ENCODE measurements at regions not wholly inside any gene's neighbourhood (a gene's known extent, or its start where the extent isn't known, plus 50 kb on each side); places are given as distances from the start of the nearest gene placed in this dataset.

DNA sequence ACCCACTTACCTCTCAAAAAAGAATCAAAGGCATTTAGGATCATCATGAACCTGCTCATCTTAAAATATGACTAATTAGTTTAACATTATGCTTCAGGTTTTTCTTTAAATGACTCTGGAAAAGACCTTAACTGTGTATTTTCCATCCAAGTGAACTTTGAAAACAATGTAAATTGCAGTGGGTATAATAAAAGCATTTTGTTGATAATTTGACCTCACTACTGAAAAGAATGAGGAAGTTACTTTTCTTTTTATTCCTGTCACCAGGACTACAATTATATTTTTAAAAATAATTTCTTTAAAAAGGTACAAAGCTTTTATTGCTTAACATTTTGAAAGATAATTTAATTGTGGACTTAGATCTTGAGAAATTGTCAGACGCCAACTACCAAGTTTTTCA, 249.9 kb downstream of the ALX1 start:
- POLR2A ChIA-PET: no interaction called here
- Histone ChIP-seq H4K20me1 (ENCODE audit: insufficient read depth, low read length) (no peaks in the 10 kb centered on the region), H3K79me2 (ENCODE audit: insufficient read depth, low read length) (no peaks in the 10 kb centered on the region), H3K27me3 (ENCODE audit: control insufficient read depth in 1 of 2, insufficient read depth in 2 of 2, low read length in 2 of 2) (no peaks in the 10 kb centered on the region), H3K36me3 (replicated peaks in 1 of 2; ENCODE audit: control insufficient read depth in 1 of 2, insufficient read depth in 2 of 2, low read length in 2 of 2) (no peaks in the 10 kb centered on the region), H3K4me1 (ENCODE audit: insufficient read depth, low read length) (no peaks in the 10 kb centered on the region), H3K9ac (ENCODE audit: insufficient read depth, low read depth, low read length) (no peak overlapping the region), H3K4me3 (replicated peaks in 1 of 3; ENCODE audit: insufficient read depth in 1 of 3, low read depth in 2 of 3, low read length in 3 of 3) (no peak overlapping the region), H3K9me3 (ENCODE audit: low read length) (no peaks in the 10 kb centered on the region), H3K4me2 (ENCODE audit: low read depth, low read length) (no peak overlapping the region), H2AFZ (ENCODE audit: low read length) (no peak overlapping the region), H3K27ac (ENCODE audit: extremely low read length, insufficient read depth, low read length) (no peak overlapping the region)
- in situ Hi-C loops (cut with HindIII; ENCODE audit: extremely low pct_ligation_motif_present, low pct_unique_long_range_greater_than_20kb) (no loop called here), intact Hi-C loops (cut with micrococcal nuclease; ENCODE audit: unreplicated experiment) (no loop called here)
- no peak for DNase-seq (ENCODE audit: low spot score)
- 32% methylated on average over 1 of the region's 1 CpG for WGBS (ENCODE audit: low lambda C conversion rate)
- ATAC-seq: no peak
- TF ChIP-seq ZNF737 (CRISPR knock-in tag; IDR thresholded peaks at IDR 0.05; ENCODE audit: borderline replicate concordance) (no peak), HOXD1 (CRISPR knock-in tag; IDR thresholded peaks at IDR 0.05) (no peak), EED (CRISPR knock-in tag; IDR thresholded peaks at IDR 0.05) (no peak), ZNF558 (CRISPR knock-in tag; IDR thresholded peaks at IDR 0.05; ENCODE audit: borderline replicate concordance) (no peak)
- TF ChIP-seq, protein P1, sequence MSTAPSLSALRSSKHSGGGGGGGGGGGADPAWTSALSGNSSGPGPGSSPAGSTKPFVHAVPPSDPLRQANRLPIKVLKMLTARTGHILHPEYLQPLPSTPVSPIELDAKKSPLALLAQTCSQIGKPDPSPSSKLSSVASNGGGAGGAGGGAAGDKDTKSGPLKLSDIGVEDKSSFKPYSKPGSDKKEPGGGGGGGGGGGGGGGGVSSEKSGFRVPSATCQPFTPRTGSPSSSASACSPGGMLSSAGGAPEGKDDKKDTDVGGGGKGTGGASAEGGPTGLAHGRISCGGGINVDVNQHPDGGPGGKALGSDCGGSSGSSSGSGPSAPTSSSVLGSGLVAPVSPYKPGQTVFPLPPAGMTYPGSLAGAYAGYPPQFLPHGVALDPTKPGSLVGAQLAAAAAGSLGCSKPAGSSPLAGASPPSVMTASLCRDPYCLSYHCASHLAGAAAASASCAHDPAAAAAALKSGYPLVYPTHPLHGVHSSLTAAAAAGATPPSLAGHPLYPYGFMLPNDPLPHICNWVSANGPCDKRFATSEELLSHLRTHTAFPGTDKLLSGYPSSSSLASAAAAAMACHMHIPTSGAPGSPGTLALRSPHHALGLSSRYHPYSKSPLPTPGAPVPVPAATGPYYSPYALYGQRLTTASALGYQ (CRISPR knock-in tag; IDR thresholded peaks at IDR 0.05): no peak
- CTCF ChIA-PET (ENCODE audit: low intra/inter-chr PET ratio, low total read pairs): no interaction called here
- BruUV-seq (replicated peaks): no TSS peak
- FAIRE-seq: no peak

DNA sequence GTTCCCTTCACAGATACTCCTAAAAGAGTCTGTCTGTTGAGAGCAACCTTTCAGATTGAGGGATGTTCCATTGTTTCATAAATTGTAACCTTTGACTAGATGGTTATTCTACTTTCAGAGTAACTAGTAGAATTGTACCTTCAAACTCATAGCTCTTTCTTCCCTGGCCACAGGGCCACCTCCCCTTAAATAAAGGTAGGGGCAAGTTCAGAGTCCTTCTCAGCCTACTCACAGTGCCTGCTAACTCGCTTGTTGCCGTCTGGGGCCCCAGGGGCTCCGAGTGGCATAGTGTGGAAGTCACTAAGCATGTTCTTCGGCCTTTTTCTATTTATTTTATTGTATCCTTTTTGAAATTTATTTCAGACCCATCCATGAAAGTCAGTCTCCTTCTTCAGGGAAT, 250.4 kb downstream of the ALX1 start:
- no TSS peak for BruUV-seq (replicated peaks)
- H4K20me1 ChIP-seq (ENCODE audit: insufficient read depth, low read length): no peaks in the 10 kb centered on the region
- no peak overlapping the region for H3K4me3 ChIP-seq (replicated peaks in 1 of 3; ENCODE audit: insufficient read depth in 1 of 3, low read depth in 2 of 3, low read length in 3 of 3)
- H3K9me3 ChIP-seq (ENCODE audit: low read length): no peaks in the 10 kb centered on the region
- ChIA-PET POLR2A (no interaction called here), CTCF (ENCODE audit: low intra/inter-chr PET ratio, low total read pairs) (no interaction called here)
- ATAC-seq: no peak
- no peak overlapping the region for H2AFZ ChIP-seq (ENCODE audit: low read length)
- 0% methylated on average over 4 of the region's 4 CpGs for WGBS (ENCODE audit: low lambda C conversion rate)
- H3K4me1 ChIP-seq (ENCODE audit: insufficient read depth, low read length): no peaks in the 10 kb centered on the region
- no peak overlapping the region for H3K9ac ChIP-seq (ENCODE audit: insufficient read depth, low read depth, low read length)
- H3K36me3 ChIP-seq (replicated peaks in 1 of 2; ENCODE audit: control insufficient read depth in 1 of 2, insufficient read depth in 2 of 2, low read length in 2 of 2): no peaks in the 10 kb centered on the region
- no peak overlapping the region for H3K27ac ChIP-seq (ENCODE audit: extremely low read length, insufficient read depth, low read length)
- H3K4me2 ChIP-seq (ENCODE audit: low read depth, low read length): no peak overlapping the region
- no peaks in the 10 kb centered on the region for H3K79me2 ChIP-seq (ENCODE audit: insufficient read depth, low read length)
- no peak for DNase-seq (ENCODE audit: low spot score)
- intact Hi-C loops (cut with micrococcal nuclease; ENCODE audit: unreplicated experiment): no loop called here
- no peaks in the 10 kb centered on the region for H3K27me3 ChIP-seq (ENCODE audit: control insufficient read depth in 1 of 2, insufficient read depth in 2 of 2, low read length in 2 of 2)
- in situ Hi-C loops (cut with HindIII; ENCODE audit: extremely low pct_ligation_motif_present, low pct_unique_long_range_greater_than_20kb): no loop called here
- FAIRE-seq: no peak
- TF ChIP-seq, protein P2, sequence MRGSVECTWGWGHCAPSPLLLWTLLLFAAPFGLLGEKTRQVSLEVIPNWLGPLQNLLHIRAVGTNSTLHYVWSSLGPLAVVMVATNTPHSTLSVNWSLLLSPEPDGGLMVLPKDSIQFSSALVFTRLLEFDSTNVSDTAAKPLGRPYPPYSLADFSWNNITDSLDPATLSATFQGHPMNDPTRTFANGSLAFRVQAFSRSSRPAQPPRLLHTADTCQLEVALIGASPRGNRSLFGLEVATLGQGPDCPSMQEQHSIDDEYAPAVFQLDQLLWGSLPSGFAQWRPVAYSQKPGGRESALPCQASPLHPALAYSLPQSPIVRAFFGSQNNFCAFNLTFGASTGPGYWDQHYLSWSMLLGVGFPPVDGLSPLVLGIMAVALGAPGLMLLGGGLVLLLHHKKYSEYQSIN (CRISPR knock-in tag; IDR thresholded peaks at IDR 0.05; ENCODE audit: borderline replicate concordance): no peak
- TF ChIP-seq ZNF207 (IDR thresholded peaks at IDR 0.05; ENCODE audit: borderline replicate concordance) (no peak), CEBPG (CRISPR knock-in tag; IDR thresholded peaks at IDR 0.05) (no peak), ZNF367 (CRISPR knock-in tag; IDR thresholded peaks at IDR 0.05; ENCODE audit: borderline replicate concordance) (no peak)
- TF ChIP-seq, protein P3, sequence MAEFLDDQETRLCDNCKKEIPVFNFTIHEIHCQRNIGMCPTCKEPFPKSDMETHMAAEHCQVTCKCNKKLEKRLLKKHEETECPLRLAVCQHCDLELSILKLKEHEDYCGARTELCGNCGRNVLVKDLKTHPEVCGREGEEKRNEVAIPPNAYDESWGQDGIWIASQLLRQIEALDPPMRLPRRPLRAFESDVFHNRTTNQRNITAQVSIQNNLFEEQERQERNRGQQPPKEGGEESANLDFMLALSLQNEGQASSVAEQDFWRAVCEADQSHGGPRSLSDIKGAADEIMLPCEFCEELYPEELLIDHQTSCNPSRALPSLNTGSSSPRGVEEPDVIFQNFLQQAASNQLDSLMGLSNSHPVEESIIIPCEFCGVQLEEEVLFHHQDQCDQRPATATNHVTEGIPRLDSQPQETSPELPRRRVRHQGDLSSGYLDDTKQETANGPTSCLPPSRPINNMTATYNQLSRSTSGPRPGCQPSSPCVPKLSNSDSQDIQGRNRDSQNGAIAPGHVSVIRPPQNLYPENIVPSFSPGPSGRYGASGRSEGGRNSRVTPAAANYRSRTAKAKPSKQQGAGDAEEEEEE (CRISPR knock-in tag; IDR thresholded peaks at IDR 0.05; ENCODE audit: borderline replicate concordance): no peak
- TF ChIP-seq, protein P4, sequence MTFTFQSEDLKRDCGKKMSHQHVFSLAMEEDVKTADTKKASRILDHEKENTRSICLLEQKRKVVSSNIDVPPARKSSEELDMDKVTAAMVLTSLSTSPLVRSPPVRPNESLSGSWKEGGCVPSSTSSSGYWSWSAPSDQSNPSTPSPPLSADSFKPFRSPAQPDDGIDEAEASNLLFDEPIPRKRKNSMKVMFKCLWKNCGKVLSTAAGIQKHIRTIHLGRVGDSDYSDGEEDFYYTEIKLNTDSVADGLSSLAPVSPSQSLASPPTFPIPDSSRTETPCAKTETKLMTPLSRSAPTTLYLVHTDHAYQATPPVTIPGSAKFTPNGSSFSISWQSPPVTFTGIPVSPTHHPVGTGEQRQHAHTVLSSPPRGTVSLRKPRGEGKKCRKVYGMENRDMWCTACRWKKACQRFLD (CRISPR knock-in tag; IDR thresholded peaks at IDR 0.05; ENCODE audit: borderline replicate concordance): no peak

All from HepG2 (cell line).